Lower lobe of right lung (tissue), 2 donors: ENCODE measurements at regions not wholly inside any gene's neighbourhood (a gene's known extent, or its start where the extent isn't known, plus 50 kb on each side); places are given as distances from the start of the nearest gene placed in this dataset.
"Not testable (repeated sequence)": the region's sequence is repeated elsewhere in the genome, so short reads cannot be mapped to it uniquely, and the experiment has no call there.

Source experiments
- ATAC-seq, 2 donors: fragments of 200-7000 bp; cut with Tn5 transposase; one replicate each; pipeline ENCODE4 v1.9.1; 2020 to 2022; ENCODE audit warnings: mild to moderate bottlenecking in 2 of 2, moderate library complexity in 2 of 2
- DNase-seq: peaks from one replicate; pipeline ENCODE4 v3.0.0-alpha.2; 2020
- H3K27ac ChIP-seq: fragments of 200-600 bp; one replicate; pipeline ENCODE4 v1.8.0; 2022
- H3K27me3 ChIP-seq: fragments of 200-600 bp; one replicate; pipeline ENCODE4 v1.8.0; 2022; ENCODE audit warnings: low read depth
- H3K36me3 ChIP-seq: fragments of 200-600 bp; one replicate; pipeline ENCODE4 v1.8.0; 2022; ENCODE audit warnings: mild to moderate bottlenecking
- H3K4me1 ChIP-seq: fragments of 200-600 bp; one replicate; pipeline ENCODE4 v1.8.0; 2022
- H3K4me3 ChIP-seq: fragments of 200-600 bp; one replicate; pipeline ENCODE4 v1.8.0; 2022; ENCODE audit warnings: mild to moderate bottlenecking
- H3K9me3 ChIP-seq: fragments of 200-600 bp; one replicate; pipeline ENCODE4 v1.8.0; 2022
- intact Hi-C: fragments of 100-400 bp; cut with DNase I; formaldehyde crosslinking; loops from one replicate; pipeline ENCODE4 v1.11.0; 2022
- TF ChIP-seq, protein P1 (sequence below): fragments of 200-600 bp; IDR thresholded peaks from one replicate; pipeline ENCODE4 v1.8.0; 2022; ENCODE audit warnings: antibody characterized with exemption, mild to moderate bottlenecking
- donor health status: DM: no; HTN: yes; CAD: no; lungs with severe emphysema.

DNA sequence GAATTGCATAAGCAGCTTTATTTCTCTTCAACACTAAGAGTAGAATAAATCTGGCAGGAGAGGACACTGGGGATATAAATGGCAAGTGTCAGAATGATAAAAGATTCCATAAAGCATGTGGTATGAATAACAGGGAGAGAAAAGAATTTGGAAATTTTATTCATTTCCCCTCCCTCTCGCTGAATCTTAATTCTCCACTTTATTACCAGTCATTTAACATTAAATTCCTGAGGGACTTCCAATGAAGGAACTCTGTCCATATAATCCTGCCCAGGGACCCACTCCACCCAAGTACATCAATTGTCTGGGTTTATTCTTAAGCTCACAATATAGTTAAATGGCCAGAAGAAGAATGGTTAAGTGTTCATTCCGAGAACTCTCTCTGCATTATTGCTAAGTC is 197.7 kb upstream of the MGAT5 start:
- DNase-seq, result no peak
- intact Hi-C loops, result no loop called here
- Histone ChIP-seq H3K9me3 (no peaks in the 10 kb centered on the region), H3K36me3 (no peaks in the 10 kb centered on the region), H3K27me3 (no peaks in the 10 kb centered on the region), H3K4me3 (no peak overlapping the region), H3K27ac (no peak overlapping the region), H3K4me1 (no peaks in the 10 kb centered on the region)
- TF ChIP-seq, protein P1, sequence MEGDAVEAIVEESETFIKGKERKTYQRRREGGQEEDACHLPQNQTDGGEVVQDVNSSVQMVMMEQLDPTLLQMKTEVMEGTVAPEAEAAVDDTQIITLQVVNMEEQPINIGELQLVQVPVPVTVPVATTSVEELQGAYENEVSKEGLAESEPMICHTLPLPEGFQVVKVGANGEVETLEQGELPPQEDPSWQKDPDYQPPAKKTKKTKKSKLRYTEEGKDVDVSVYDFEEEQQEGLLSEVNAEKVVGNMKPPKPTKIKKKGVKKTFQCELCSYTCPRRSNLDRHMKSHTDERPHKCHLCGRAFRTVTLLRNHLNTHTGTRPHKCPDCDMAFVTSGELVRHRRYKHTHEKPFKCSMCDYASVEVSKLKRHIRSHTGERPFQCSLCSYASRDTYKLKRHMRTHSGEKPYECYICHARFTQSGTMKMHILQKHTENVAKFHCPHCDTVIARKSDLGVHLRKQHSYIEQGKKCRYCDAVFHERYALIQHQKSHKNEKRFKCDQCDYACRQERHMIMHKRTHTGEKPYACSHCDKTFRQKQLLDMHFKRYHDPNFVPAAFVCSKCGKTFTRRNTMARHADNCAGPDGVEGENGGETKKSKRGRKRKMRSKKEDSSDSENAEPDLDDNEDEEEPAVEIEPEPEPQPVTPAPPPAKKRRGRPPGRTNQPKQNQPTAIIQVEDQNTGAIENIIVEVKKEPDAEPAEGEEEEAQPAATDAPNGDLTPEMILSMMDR, result no peak
- no peak for ATAC-seq

DNA sequence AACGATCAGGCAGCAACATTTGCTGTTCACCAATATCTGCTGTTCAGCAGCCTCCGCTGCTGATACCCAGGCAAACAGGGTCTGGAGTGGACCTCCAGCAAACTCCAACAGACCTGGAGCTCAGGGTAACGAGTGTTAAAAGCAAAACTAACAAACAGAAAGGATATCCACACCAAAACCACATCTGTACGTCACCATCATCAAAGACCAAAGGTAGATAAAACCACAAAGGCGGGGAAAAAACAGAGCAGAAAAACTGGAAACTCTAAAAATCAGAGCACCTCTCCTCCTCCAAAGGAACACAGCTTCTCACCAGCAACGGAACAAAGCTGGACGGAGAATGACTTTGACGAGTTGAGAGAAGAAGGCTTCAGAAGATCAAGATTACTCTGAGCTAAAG is 192.8 kb upstream of the MGAT5 start:
- H3K36me3 ChIP-seq, ATAC-seq, H3K27ac ChIP-seq, H3K4me3 ChIP-seq, H3K27me3 ChIP-seq, H3K9me3 ChIP-seq, DNase-seq, intact Hi-C loops, H3K4me1 ChIP-seq: not testable (repeated sequence)

DNA sequence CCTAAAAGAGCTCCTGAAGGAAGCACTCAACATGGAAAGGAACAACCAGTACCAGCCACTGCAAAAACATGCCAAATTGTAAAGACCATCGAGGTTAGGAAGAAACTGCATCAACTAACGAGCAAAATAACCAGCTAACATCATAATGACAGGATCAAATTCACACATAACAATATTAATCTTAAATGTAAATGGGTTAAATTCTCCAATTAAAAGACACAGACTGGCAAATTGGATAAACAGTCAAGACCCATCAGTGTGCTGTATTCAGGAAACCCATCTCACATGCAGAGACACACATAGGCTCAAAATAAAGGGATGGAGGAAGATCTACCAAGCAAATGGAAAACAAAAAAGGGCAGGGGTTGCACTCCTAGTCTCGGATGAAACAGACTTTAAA is 191.6 kb upstream of the MGAT5 start:
- H3K36me3 ChIP-seq, H3K4me3 ChIP-seq, intact Hi-C loops, H3K4me1 ChIP-seq, DNase-seq, H3K27me3 ChIP-seq, H3K27ac ChIP-seq, ATAC-seq, H3K9me3 ChIP-seq: not testable (repeated sequence)

DNA sequence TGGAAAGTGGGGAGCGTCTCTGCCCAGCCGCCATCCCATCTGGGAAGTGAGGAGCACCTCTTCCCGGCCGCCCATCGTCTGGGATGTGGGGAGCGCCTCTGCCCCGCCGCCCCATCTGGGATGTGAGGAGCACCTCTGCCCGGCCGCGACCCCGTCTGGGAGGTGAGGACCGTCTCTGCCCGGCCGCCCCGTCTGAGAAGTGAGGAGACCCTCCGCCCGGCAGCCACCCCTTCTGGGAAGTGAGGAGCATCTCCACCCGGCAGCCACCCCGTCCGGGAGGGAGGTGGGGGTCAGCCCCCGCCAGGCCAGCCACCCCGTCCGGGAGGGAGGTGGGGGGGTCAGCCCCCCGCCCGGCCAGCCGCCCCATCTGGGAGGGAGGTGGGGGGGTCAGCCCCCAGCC is 190.0 kb upstream of the MGAT5 start:
- H3K9me3 ChIP-seq, H3K27ac ChIP-seq, H3K4me3 ChIP-seq, DNase-seq, ATAC-seq, H3K36me3 ChIP-seq, intact Hi-C loops, H3K4me1 ChIP-seq, H3K27me3 ChIP-seq: not testable (repeated sequence)

DNA sequence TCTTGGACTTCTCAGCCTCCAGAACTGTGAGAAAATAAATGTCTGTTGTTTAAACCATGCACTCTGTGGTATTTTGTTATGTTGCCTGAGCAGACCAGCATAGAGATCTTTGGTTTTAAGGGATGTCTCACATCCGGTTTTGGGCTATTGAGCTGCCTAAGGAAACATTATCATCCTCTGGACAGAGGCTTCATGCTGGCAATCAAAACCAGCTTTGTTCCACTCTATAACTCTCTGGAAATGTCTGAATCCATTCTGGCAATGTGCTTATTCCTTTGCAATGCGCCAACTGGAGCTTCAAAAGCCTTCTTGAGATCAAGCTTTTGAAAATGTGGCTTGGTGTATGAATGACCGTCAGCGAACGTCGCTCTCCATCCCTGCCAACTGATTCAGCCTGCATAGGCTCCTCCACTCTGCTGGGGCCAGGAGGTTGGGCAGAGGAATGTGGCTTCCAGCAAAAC is 183.6 kb upstream of the MGAT5 start:
- Histone ChIP-seq H3K36me3 (no peaks in the 10 kb centered on the region), H3K4me3 (no peak overlapping the region), H3K27me3 (no peaks in the 10 kb centered on the region), H3K9me3 (no peaks in the 10 kb centered on the region), H3K27ac (no peak overlapping the region), H3K4me1 (no peaks in the 10 kb centered on the region)
- TF ChIP-seq, protein P1, result no peak
- intact Hi-C loops, result no loop called here
- ATAC-seq, result no peak
- DNase-seq, result no peak

DNA sequence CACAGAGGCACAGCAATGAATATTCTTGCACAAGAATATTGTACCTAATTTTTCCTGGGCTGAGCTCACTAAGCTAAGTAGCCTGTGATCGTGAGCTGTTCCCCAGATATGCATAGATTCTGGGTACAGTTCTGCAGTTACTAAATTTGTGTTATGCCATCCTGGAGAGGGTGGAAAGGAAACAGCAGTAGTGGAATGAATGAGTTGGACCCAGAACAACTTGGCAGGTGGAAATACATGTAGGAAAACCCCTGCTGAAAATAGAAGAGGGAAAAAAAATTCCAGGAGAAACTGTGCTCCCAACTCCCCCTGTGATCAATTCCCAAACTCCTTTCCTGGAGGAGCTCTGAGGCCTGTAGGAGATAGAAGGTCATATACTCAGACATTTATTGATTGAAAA is 181.5 kb upstream of the MGAT5 start:
- no peaks in the 10 kb centered on the region for H3K27me3 ChIP-seq
- TF ChIP-seq, protein P1, result no peak
- no peaks in the 10 kb centered on the region for H3K4me1 ChIP-seq
- no peak overlapping the region for H3K27ac ChIP-seq
- DNase-seq, result no peak
- H3K4me3 ChIP-seq, result no peak overlapping the region
- H3K9me3 ChIP-seq, result no peaks in the 10 kb centered on the region
- H3K36me3 ChIP-seq, result no peaks in the 10 kb centered on the region
- no peak for ATAC-seq
- intact Hi-C loops, result no loop called here

DNA sequence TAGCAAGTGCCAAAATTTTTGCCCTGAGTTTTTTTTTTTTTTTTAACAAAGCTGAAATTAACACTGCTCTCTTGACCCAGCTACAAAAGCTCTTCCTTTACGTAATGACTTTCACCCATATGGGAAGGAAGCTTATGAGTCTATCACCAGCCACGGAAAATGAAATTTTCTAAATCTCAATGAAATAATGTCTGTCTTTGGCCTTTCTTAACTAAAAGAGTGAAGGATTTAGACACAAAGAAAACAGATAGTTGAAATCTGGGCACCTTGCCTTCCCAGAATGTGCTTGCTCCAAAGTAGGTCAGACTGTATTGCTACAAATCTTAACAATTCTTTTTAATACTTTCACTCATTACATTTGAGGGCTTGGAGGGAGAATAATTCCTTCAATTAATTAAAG is 180.8 kb upstream of the MGAT5 start:
- Histone ChIP-seq H3K4me1 (no peaks in the 10 kb centered on the region), H3K4me3 (no peak overlapping the region), H3K36me3 (no peaks in the 10 kb centered on the region), H3K9me3 (no peaks in the 10 kb centered on the region), H3K27ac (no peak overlapping the region), H3K27me3 (no peaks in the 10 kb centered on the region)
- intact Hi-C loops, result no loop called here
- ATAC-seq (no peak), DNase-seq (no peak)
- TF ChIP-seq, protein P1, result no peak
